T-cell (primary cell): ENCODE measurements at regions not wholly inside any gene's neighbourhood (a gene's known extent, or its start where the extent isn't known, plus 50 kb on each side); places are given as distances from the start of the nearest gene placed in this dataset.

Experiments used
- ATAC-seq, 4 experiments: fragments of 200-7000 bp in 3 of 4; fragments of 150-1000 bp in 1 of 4; cut with Tn5 transposase; replicated peaks in 1 of 4; 1 replicate in 3 of 4; 2 replicates in 1 of 4; pipeline ENCODE4 v1.10.0; 2021; ENCODE audit warnings: moderate library complexity in 3 of 4, mild to moderate bottlenecking in 2 of 4, moderate number of reproducible peaks in 1 of 4
- CTCF ChIA-PET, 2 donors: fragments of 300-600 bp; sonication (Branson Sonifier 250); formaldehyde crosslinking; loops; one replicate each; lab custom pipeline; 2022; ENCODE audit warnings: antibody characterized with exemption in 2 of 2; lab: Charles Lee
- POLR2A ChIA-PET, 2 donors: fragments of 300-600 bp; sonication (Branson Sonifier 250); formaldehyde crosslinking; loops; one replicate each; lab custom pipeline; 2022; ENCODE audit warnings: antibody characterized with exemption in 2 of 2; lab: Charles Lee
- DNase-seq, 35 experiments: peaks; one replicate each; pipeline versions ENCODE4 v3.0.0 to v3.0.0-alpha.2; 2013 to 2023
- H3K27ac ChIP-seq: one replicate; pipeline ENCODE4 v1.5.1; 2013; ENCODE audit warnings: low read length
- H3K27me3 ChIP-seq, 2 experiments: replicated peaks in 1 of 2; 1 replicate in 1 of 2; 2 replicates in 1 of 2; pipeline versions ENCODE4 v1.6.1 to v1.7.0; 2013; ENCODE audit warnings: low read length in 1 of 2, mixed read lengths in 1 of 2; ENCODE audit not compliant: control insufficient read depth in 2 of 2, insufficient read depth in 2 of 2; ENCODE audit errors: extremely low read depth in 1 of 2
- H3K36me3 ChIP-seq, 2 donors: 1 replicate in 1 of 2; 2 replicates in 1 of 2; pipeline versions ENCODE4 v1.6.1 to v1.7.0; 2013; ENCODE audit warnings: low read length in 1 of 2; ENCODE audit not compliant: control insufficient read depth in 2 of 2, insufficient read depth in 1 of 2; ENCODE audit errors: extremely low read depth in 1 of 2
- H3K4me1 ChIP-seq, 2 experiments: 1 replicate in 1 of 2; 2 replicates in 1 of 2; pipeline versions ENCODE4 v1.6.1 to v1.7.0; 2013; ENCODE audit warnings: low read length in 2 of 2, mixed read lengths in 1 of 2; ENCODE audit not compliant: insufficient read depth in 2 of 2, control insufficient read depth in 1 of 2; ENCODE audit errors: extremely low read depth in 1 of 2
- H3K4me3 ChIP-seq, 2 donors: 1 replicate in 1 of 2; 2 replicates in 1 of 2; pipeline versions ENCODE4 v1.5.1 to v1.7.0; 2013; ENCODE audit warnings: mild to moderate bottlenecking in 2 of 2, low read length in 1 of 2, moderate library complexity in 1 of 2; ENCODE audit not compliant: control insufficient read depth in 1 of 2; ENCODE audit errors: extremely low read depth in 1 of 2
- H3K9me3 ChIP-seq: 2 replicates; pipeline ENCODE4 v1.7.0; 2013
- H3K27ac Mint-ChIP-seq, 2 donors: one replicate each; pipeline ENCODE4 v1.8.0; 2020 to 2021; ENCODE audit warnings: mild to moderate bottlenecking in 2 of 2, mixed read lengths in 2 of 2
- H3K27me3 Mint-ChIP-seq, 2 donors: one replicate each; pipeline ENCODE4 v1.8.0; 2021 to 2022; ENCODE audit warnings: mixed read lengths in 2 of 2
- H3K36me3 Mint-ChIP-seq: one replicate; pipeline ENCODE4 v1.8.0; 2021; ENCODE audit warnings: mixed read lengths
- H3K4me1 Mint-ChIP-seq, 3 donors: one replicate each; pipeline ENCODE4 v1.8.0; 2020 to 2022; ENCODE audit warnings: mixed read lengths in 3 of 3, mild to moderate bottlenecking in 1 of 3
- H3K4me3 Mint-ChIP-seq, 3 donors: one replicate each; pipeline ENCODE4 v1.8.0; 2020 to 2022; ENCODE audit warnings: mild to moderate bottlenecking in 3 of 3, mixed read lengths in 3 of 3, moderate library complexity in 3 of 3
- H3K9me3 Mint-ChIP-seq, 3 donors: one replicate each; pipeline ENCODE4 v1.8.0; 2020 to 2022; ENCODE audit warnings: mixed read lengths in 3 of 3
- WGBS: methylation state at CpG from one replicate; pipeline ENCODE4 v1.1.5; 2013; ENCODE audit warnings: missing lambda C conversion rate; ENCODE audit not compliant: insufficient coverage; 5-methylcytosine and 5-hydroxymethylcytosine counted together

DNA sequence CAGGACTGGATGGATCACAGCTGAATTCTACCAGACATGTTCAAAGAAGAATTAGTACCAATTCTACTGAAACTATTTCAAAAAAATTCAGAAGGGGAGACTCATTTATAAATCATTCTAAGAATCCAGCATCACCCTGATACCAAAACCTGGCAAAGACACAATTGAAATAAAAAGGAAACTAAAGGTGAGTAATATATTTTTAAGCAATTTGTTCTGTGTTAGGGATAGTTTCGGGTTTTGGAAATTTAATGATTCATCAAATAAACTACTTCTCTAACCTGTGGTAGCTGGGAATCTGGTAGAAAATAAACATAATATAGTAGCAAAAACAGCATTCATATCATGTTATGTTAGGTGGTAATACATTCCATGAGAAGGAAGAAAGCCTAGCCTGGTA is 662.2 kb upstream of the BOD1L1 start:
- DNase-seq (no peak), ATAC-seq (no peak)
- H3K36me3 Mint-ChIP-seq, result no peaks in the 10 kb centered on the region
- CTCF ChIA-PET, result interaction anchor here in 1 of 2 donors (0.8 kb wide), 1 partner anchor 39 kb away, joined by 3 read pairs; no protein-coding TSS in a partner anchor
- H3K36me3 ChIP-seq, result no peaks in the 10 kb centered on the region
- no peaks in the 10 kb centered on the region for H3K4me1 Mint-ChIP-seq
- H3K4me1 ChIP-seq, result no peaks in the 10 kb centered on the region
- no CpG with 5 or more reads among the region's 1 CpG for WGBS
- H3K27me3 Mint-ChIP-seq, result peaks cover 0 to 4% of the 10 kb centered on the region in 2 donors
- H3K27me3 ChIP-seq, result no peaks in the 10 kb centered on the region
- H3K27ac ChIP-seq, result no peak overlapping the region
- no peak overlapping the region for H3K27ac Mint-ChIP-seq
- POLR2A ChIA-PET, result no interaction called here
- H3K4me3 ChIP-seq, result no peak overlapping the region
- H3K9me3 ChIP-seq, result no peaks in the 10 kb centered on the region
- H3K9me3 Mint-ChIP-seq, result peaks cover 4 to 10% (median 5%) of the 10 kb centered on the region in 3 donors
- H3K4me3 Mint-ChIP-seq, result no peak overlapping the region

- DNase-seq (no peak), ATAC-seq (no peak)
- CTCF ChIA-PET, result no interaction called here
- Mint-ChIP-seq H3K9me3 (peaks cover 0 to 3% (median 0%) of the 10 kb centered on the region in 3 donors), H3K27ac (no peak overlapping the region), H3K4me1 (no peaks in the 10 kb centered on the region), H3K4me3 (no peak overlapping the region), H3K27me3 (peaks cover 0 to 4% of the 10 kb centered on the region in 2 donors), H3K36me3 (no peaks in the 10 kb centered on the region)
- WGBS, result 86% methylated on average over 3 of the region's 3 CpGs
- no peaks in the 10 kb centered on the region for H3K36me3 ChIP-seq
- POLR2A ChIA-PET, result no interaction called here
- H3K4me3 ChIP-seq, result no peak overlapping the region
- no peak overlapping the region for H3K27ac ChIP-seq
- no peaks in the 10 kb centered on the region for H3K4me1 ChIP-seq
- no peaks in the 10 kb centered on the region for H3K27me3 ChIP-seq
- no peaks in the 10 kb centered on the region for H3K9me3 ChIP-seq
Observed at GRCh38 chr4:14293582-14293981, 666.1 kb upstream of the BOD1L1 start.

GRCh38 chr4:14294611-14295010 is 667.1 kb upstream of the BOD1L1 start:
- Histone ChIP-seq H3K4me1 (no peaks in the 10 kb centered on the region), H3K27me3 (no peaks in the 10 kb centered on the region), H3K27ac (no peak overlapping the region), H3K36me3 (no peaks in the 10 kb centered on the region), H3K9me3 (no peaks in the 10 kb centered on the region), H3K4me3 (no peak overlapping the region)
- peaks cover 0 to 3% (median 0%) of the 10 kb centered on the region in 3 donors for H3K9me3 Mint-ChIP-seq
- no peaks in the 10 kb centered on the region for H3K4me1 Mint-ChIP-seq
- no peak for ATAC-seq
- peaks cover 0 to 4% of the 10 kb centered on the region in 2 donors for H3K27me3 Mint-ChIP-seq
- ChIA-PET CTCF (no interaction called here), POLR2A (no interaction called here)
- DNase-seq, result no peak
- H3K4me3 Mint-ChIP-seq, result no peak overlapping the region
- WGBS, result no CpG with 5 or more reads among the region's 2 CpGs
- H3K27ac Mint-ChIP-seq, result no peak overlapping the region
- H3K36me3 Mint-ChIP-seq, result no peaks in the 10 kb centered on the region

GRCh38 chr4:14299166-14299565 is 671.6 kb upstream of the BOD1L1 start:
- Histone ChIP-seq H3K9me3 (no peaks in the 10 kb centered on the region), H3K36me3 (no peaks in the 10 kb centered on the region), H3K27ac (no peak overlapping the region), H3K4me3 (no peak overlapping the region), H3K4me1 (no peaks in the 10 kb centered on the region), H3K27me3 (no peaks in the 10 kb centered on the region)
- peaks cover 0 to 7% (median 0%) of the 10 kb centered on the region in 3 donors for H3K9me3 Mint-ChIP-seq
- H3K4me3 Mint-ChIP-seq, result no peak overlapping the region
- H3K4me1 Mint-ChIP-seq, result no peaks in the 10 kb centered on the region
- H3K27me3 Mint-ChIP-seq, result peaks cover 0 to 4% of the 10 kb centered on the region in 2 donors
- CTCF ChIA-PET, result no interaction called here
- POLR2A ChIA-PET, result no interaction called here
- H3K36me3 Mint-ChIP-seq, result no peaks in the 10 kb centered on the region
- no peak for DNase-seq
- no peak for ATAC-seq
- H3K27ac Mint-ChIP-seq, result no peak overlapping the region
- whole genome bisulfite sequencing, result 100% methylated on average over 1 of the region's 2 CpGs

GRCh38 chr4:14302021-14302420 is 674.5 kb upstream of the BOD1L1 start:
- POLR2A ChIA-PET, result no interaction called here

DNA sequence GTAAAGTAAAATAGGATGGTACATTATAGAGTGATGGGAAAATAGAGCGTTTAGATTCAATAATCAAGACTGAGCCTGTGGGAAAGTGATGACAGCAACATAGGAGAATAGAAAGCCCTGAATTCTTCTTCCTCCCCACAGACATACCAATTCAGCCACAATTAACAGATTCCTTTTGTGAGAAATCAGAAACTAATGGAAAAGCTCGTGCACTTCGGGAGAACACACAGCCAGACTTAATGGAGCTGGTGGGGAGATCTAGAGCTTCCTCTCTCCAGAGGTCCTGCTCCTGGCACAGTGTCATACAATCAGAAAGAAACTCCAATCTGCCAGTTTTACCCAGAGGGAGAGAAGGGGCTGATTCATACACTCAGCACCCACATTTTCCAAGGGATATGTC is 676.3 kb upstream of the BOD1L1 start:
- Histone ChIP-seq H3K36me3 (no peaks in the 10 kb centered on the region), H3K27ac (no peak overlapping the region), H3K4me3 (no peak overlapping the region), H3K4me1 (no peaks in the 10 kb centered on the region), H3K9me3 (no peaks in the 10 kb centered on the region), H3K27me3 (no peaks in the 10 kb centered on the region)
- Mint-ChIP-seq H3K27me3 (peaks cover 0 to 4% of the 10 kb centered on the region in 2 donors), H3K36me3 (no peaks in the 10 kb centered on the region), H3K4me1 (no peaks in the 10 kb centered on the region), H3K27ac (no peak overlapping the region), H3K4me3 (no peak overlapping the region), H3K9me3 (peaks cover 0 to 4% (median 3%) of the 10 kb centered on the region in 3 donors)
- WGBS, result no CpG with 5 or more reads among the region's 3 CpGs
- ChIA-PET CTCF (no interaction called here), POLR2A (interaction anchor here in 1 of 2 donors (0.5 kb wide), 1 partner anchor 1370 kb away, joined by 5 read pairs; no protein-coding TSS in a partner anchor)
- ATAC-seq, result no peak
- DNase-seq, result no peak

More at GRCh38 chr4:14302021-14302420, 674.5 kb upstream of the BOD1L1 start:
- Mint-ChIP-seq H3K27me3 (peaks cover 0 to 4% of the 10 kb centered on the region in 2 donors), H3K36me3 (no peaks in the 10 kb centered on the region), H3K4me1 (no peaks in the 10 kb centered on the region), H3K27ac (no peak overlapping the region), H3K9me3 (peaks cover 0 to 7% (median 3%) of the 10 kb centered on the region in 3 donors), H3K4me3 (no peak overlapping the region)
- Histone ChIP-seq H3K4me1 (no peaks in the 10 kb centered on the region), H3K27ac (no peak overlapping the region), H3K36me3 (no peaks in the 10 kb centered on the region), H3K9me3 (no peaks in the 10 kb centered on the region), H3K4me3 (no peak overlapping the region), H3K27me3 (no peaks in the 10 kb centered on the region)
- ATAC-seq (no peak), DNase-seq (no peak)
- CTCF ChIA-PET, result no interaction called here

GRCh38 chr4:14308229-14308651 is 680.7 kb upstream of the BOD1L1 start:
- Mint-ChIP-seq H3K27ac (no peak overlapping the region), H3K4me3 (no peak overlapping the region), H3K27me3 (peaks cover 0 to 4% of the 10 kb centered on the region in 2 donors), H3K4me1 (no peaks in the 10 kb centered on the region), H3K36me3 (no peaks in the 10 kb centered on the region), H3K9me3 (peaks cover 0 to 4% (median 3%) of the 10 kb centered on the region in 3 donors)
- no peaks in the 10 kb centered on the region for H3K36me3 ChIP-seq
- CTCF ChIA-PET, result no interaction called here
- no peak for DNase-seq
- no peaks in the 10 kb centered on the region for H3K4me1 ChIP-seq
- ATAC-seq, result no peak
- H3K27ac ChIP-seq, result no peak overlapping the region
- H3K9me3 ChIP-seq, result no peaks in the 10 kb centered on the region
- POLR2A ChIA-PET, result no interaction called here
- no peak overlapping the region for H3K4me3 ChIP-seq
- H3K27me3 ChIP-seq, result no peaks in the 10 kb centered on the region
